ENCODE measurements at regions not wholly inside any gene's neighbourhood (a gene's known extent, or its start where the extent isn't known, plus 50 kb on each side); places are given as distances from the start of the nearest gene placed in this dataset.

GRCh38 chr13:74061926-74062595, 72.1 kb downstream of the KLF12 start:
- TF ChIP-seq EZH2 (IDR thresholded peaks at IDR 0.05; ENCODE audit: borderline replicate concordance, low read length) (no peak), CTCF (conservative IDR thresholded peaks at IDR 0.05 in 1 of 2, IDR thresholded peaks at IDR 0.05 in 1 of 2; ENCODE audit: extremely low read depth in 1 of 2, insufficient read depth in 1 of 2, low read depth in 1 of 2, low read length in 2 of 2) (no peak)

Measured in mammary epithelial cell (primary cell).